ENCODE measurements at regions not wholly inside any gene's neighbourhood (a gene's known extent, or its start where the extent isn't known, plus 50 kb on each side); places are given as distances from the start of the nearest gene placed in this dataset.

GRCh38 chr6:165922309-165922794, 245.3 kb downstream of the TBXT start:
- no TSS peak for BruUV-seq (replicated peaks)
- TF ChIP-seq KLF12 (CRISPR knock-in tag; IDR thresholded peaks at IDR 0.05; ENCODE audit: borderline replicate concordance), result no peak
- no peak for TF ChIP-seq ZNF484 (CRISPR knock-in tag; IDR thresholded peaks at IDR 0.05; ENCODE audit: borderline replicate concordance, low read depth)
- no peak for TF ChIP-seq KLF11 (CRISPR knock-in tag; IDR thresholded peaks at IDR 0.05)
- TF ChIP-seq ZNF180 (CRISPR knock-in tag; IDR thresholded peaks at IDR 0.05; ENCODE audit: borderline replicate concordance, low read depth), result no peak
- TF ChIP-seq ATF5 (CRISPR knock-in tag; IDR thresholded peaks at IDR 0.05; ENCODE audit: low read depth), result no peak
- TF ChIP-seq ZNF251 (CRISPR knock-in tag; IDR thresholded peaks at IDR 0.05), result no peak
- TF ChIP-seq ZNF816 (CRISPR knock-in tag; IDR thresholded peaks at IDR 0.05; ENCODE audit: borderline replicate concordance), result no peak
- no peak for TF ChIP-seq ZNF24 (IDR thresholded peaks at IDR 0.05)
- ChIA-PET CTCF (ENCODE audit: low intra/inter-chr PET ratio, low total read pairs) (no interaction called here), POLR2A (no interaction called here)
- WGBS (ENCODE audit: low lambda C conversion rate), result 21% methylated on average over 6 of the region's 6 CpGs
- Histone ChIP-seq H3K4me2 (ENCODE audit: low read depth, low read length) (no peak overlapping the region), H3K27ac (ENCODE audit: extremely low read length, insufficient read depth, low read length) (no peak overlapping the region), H3K9ac (ENCODE audit: insufficient read depth, low read depth, low read length) (no peak overlapping the region), H4K20me1 (ENCODE audit: insufficient read depth, low read length) (no peaks in the 10 kb centered on the region), H3K27me3 (ENCODE audit: control insufficient read depth in 1 of 2, insufficient read depth in 2 of 2, low read length in 2 of 2) (peaks cover 0 to 13% of the 10 kb centered on the region in 2 experiments; a peak in 3 of 5 replicates), H3K79me2 (ENCODE audit: insufficient read depth, low read length) (no peaks in the 10 kb centered on the region), H3K4me1 (ENCODE audit: insufficient read depth, low read length) (no peaks in the 10 kb centered on the region), H3K9me3 (ENCODE audit: low read length) (no peaks in the 10 kb centered on the region), H3K36me3 (replicated peaks in 1 of 2; ENCODE audit: control insufficient read depth in 1 of 2, insufficient read depth in 2 of 2, low read length in 2 of 2) (no peaks in the 10 kb centered on the region), H2AFZ (ENCODE audit: low read length) (no peak overlapping the region), H3K4me3 (replicated peaks in 1 of 3; ENCODE audit: insufficient read depth in 1 of 3, low read depth in 2 of 3, low read length in 3 of 3) (no peak overlapping the region)
- no peak for DNase-seq (ENCODE audit: low spot score)
- FAIRE-seq, result no peak
- in situ Hi-C loops (cut with HindIII; ENCODE audit: extremely low pct_ligation_motif_present, low pct_unique_long_range_greater_than_20kb) (no loop called here), intact Hi-C loops (cut with micrococcal nuclease; ENCODE audit: unreplicated experiment) (no loop called here)
- ATAC-seq, result no peak
